ENCODE measurements at regions not wholly inside any gene's neighbourhood (a gene's known extent, or its start where the extent isn't known, plus 50 kb on each side); places are given as distances from the start of the nearest gene placed in this dataset.

DNA sequence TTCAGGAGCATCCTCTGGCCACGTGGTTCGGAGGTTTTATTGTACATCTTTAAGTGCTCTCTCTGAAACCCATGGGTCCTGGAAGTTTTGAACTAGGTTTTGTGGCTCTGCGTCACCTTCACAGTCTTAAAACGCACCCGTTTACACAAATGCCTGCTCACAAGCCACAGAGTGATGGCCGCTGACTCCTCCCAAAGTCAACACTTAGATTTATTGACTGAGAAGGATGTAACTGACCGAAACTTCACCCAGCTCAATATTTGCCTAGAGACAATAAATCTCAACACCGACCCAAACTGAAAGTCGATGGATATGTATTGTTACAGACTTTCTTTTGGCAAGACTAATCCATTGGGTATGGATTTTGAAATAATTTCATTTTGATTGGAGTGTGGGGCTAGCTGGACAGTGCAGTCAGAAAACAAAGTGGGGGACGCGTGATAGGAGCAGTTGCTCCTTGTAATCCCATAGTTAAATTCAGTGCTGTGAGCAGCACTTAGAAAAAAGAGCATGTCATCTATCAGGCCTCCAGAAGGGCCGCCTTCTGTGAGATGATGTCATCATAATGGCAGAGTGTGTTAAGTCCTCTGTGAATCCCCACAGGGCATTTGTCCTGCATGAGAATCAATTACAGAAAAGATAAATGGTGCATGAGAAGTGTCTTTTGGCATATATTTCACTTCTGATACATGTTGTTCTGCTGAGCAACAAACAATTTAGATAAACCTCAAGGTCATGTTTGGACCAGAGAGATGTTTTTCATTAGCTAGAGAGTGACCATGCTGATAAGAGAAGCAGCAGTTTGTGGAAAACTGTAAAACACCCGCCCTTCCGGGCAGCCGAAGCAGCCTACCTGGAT, 183.7 kb downstream of the INO80D start:
- no peak for DNase-seq (ENCODE audit: low read depth in 2 of 2)

DNA sequence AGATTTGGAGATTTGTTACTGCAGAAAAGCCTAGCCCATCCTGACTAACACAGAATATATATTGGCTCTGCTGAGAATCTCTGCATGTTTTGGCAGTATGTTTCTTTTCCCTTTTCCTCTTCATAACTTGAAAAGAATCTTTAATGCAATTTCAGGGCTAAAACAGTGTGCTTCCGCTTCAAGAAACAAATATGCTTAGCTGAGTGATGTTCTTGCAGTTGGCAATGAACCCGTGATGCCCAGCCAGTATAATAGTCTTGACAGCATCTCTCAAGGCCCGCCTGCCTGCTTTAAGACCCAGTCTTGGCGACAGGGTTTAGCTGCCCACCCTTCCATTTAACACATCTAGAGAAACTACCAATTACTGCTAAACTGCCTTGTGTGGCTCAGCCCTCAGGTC, 184.5 kb downstream of the INO80D start:
- no peak for DNase-seq (ENCODE audit: low read depth in 2 of 2)

DNA sequence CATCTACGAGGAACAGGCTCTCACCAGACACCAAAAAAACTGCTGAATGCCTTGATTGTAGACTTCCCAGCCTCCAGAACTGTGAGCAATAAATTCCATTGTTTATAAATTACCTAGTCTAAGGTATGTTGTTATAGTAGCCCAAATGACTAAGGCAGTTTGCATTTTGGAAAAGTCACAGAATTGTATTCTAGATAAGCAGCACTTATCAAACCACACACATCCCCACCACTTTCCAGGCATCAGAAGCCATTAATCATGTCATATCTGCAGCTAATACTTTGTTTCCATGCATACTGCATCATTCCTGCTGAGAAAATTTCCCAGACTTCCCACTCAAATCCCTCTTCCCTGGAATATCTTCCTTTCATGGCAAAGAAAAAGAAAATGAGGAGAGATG, 187.2 kb downstream of the INO80D start:
- no peak for DNase-seq (ENCODE audit: low read depth in 2 of 2)

DNA sequence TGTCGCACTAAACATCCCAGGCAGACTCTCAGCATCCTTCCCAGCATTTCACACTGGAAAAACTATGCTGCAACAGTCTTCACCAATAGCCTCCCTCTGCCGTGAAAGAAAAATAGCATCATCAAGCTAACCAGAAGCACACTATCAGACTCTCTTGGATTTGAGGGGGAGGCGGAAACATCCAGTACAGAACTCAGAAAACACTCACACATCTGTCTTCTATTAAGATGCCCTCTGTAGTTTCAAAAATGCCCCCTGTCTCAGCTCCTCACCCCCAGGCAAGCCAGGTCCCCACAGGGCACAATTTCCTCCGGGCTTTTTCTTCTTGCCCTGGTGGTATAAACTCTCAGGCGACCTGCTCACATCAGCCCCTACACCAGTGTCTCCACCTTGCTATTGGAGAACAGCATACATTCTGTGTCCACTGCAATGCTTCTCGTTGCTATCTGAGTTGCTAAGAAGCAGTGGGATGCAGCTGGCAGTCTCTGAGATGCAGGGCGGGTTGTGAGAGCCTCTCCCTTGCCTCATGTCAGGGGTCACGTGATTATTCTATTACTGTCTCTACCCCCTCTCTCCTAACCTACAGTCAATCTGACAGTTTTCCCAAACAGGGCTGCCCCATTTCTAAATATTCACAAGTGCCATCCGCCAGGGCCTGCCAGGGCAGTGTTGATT, 189.9 kb downstream of the INO80D start:
- DNase-seq (ENCODE audit: low read depth in 2 of 2) = no peak

DNA sequence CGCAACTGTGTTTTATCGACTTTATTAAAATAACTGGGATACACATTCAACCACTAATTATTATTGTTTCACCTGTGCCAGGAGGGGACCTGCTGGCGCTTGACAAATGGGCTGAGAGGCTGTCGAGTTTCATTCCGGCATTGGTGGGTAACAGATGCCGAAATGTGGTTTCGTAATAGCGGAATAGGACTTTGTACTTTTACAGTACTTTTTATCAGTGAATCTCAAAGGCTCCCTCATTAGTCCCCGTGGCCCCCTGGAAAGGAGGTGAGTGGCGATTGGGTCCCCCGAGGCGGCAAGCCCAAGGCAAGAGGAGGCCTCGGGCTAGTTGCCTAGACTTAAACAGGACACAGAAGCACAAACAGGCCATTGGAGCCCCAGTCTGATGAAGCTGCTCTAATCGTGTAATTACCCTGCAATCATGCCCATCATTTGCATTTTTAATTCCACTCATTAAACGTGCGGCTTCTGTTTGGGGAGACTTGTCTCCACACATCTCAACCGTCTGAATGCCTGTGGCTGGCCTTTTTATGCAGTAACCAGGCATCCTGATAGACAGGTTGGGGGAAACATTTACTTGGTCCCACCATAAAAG, 193.2 kb downstream of the INO80D start:
- DNase-seq (ENCODE audit: low read depth in 2 of 2) = no peak

DNA sequence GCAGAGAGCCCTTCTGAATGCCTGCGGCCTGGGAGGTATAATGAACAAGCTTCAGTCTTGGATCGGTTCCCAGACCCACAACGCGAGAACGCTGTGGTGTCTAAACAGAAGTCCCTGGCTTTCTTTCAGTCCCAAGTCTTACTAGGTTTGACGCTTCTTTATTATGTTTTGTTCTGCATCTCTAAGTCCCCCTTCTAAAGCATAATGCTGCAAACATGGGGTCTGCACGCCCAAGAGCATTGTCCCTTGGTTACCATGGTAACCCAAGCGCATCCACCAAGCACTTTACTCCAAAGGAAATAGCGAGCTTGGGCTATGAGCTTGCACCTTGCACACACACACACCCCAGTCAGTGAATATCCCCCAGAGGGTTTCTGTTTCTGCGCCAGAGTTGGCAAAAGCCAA, 193.7 kb downstream of the INO80D start:
- DNase-seq (ENCODE audit: low read depth in 2 of 2) = peak; percentile 12 to 17

DNA sequence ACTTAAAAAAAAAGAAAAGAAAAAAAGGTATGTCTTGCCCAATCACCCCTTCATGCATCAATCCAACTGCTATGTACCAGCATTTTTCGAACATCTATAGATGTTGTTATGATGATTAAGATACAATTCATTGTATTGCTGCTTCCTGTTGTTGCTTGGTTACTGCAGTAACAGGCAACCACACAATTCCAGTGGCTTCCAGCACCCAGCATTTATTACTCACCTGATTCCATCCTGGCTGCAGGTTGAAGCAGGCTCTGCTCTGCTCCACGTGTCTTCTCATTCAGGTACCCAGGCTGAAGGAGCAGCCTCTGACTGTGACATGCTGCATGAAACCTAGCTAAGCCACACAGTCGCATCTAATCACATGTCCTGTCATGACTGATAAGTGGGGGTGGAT, 196.9 kb downstream of the INO80D start:
- no peak for DNase-seq (ENCODE audit: low read depth in 2 of 2)

DNA sequence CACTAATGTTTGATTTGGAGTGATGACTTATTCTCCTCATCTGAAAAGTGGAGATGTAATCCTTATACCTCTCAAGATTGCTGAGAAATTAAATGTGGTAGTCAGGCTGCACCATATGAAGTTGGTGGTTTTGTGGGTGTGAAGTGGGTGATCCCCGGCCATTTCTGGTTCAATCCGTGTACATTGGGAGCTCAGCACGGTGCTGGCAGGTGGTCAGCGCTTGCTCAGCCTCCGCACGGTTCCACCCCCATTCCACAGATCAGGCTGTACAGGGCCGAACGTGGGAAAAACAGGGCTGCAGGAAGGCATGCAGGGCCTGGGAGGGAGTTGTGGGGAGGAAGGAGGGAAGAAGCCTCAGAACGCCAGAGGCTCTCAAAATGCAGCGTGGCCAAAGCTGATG, 198.3 kb downstream of the INO80D start:
- DNase-seq (ENCODE audit: low read depth in 2 of 2) = no peak

DNA sequence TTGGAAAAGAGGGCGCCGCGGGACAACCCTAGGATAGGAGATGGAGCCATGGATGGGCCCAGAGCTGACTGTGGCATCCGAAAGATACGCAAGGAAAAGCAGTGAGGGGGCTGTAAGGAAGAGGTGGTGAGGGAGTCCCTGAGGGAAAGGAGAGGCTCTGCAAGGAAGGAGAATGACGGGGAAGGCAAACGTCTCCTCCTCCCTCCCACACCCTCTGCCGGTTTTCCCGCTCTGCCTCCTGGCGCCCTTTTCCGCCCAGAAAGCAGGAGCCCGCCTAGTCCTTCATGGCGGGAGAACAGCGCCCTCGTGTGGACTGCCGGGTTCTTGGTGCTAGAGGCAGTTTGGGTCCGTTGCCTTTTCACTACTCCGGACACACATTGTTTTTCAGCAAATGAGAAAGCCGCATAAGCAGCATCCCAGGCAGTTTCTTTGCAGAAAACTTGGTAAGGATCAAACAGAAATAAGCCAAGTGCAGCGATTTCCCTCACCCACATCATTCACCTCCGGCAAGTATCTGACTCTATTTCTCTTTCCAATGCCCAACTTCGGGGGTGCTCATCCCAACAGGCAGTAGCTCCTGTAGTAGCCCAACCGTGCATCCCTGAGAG, 200.4 kb downstream of the INO80D start:
- peak; percentile 49 to 56 for DNase-seq (ENCODE audit: low read depth in 2 of 2)

DNA sequence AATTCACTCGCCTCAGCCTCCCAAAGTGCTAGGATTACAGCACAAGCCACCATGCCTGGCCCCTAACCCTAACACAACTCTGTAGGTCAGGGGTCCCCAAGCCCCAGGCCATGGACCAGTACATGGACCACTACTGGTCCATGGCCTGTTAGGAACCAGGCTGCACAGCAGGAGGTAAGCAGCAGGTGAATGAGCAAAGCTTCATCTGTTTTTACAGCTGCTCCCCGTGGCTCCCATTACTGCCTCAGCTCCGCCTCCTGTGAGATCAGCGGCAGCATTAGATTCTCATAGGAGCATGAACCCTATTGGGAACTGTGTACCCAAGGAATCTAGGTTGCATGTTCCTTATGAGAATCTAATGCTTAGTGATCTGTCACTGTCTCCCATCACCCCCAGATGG, 201.7 kb downstream of the NRP2 start:
- DNase-seq (ENCODE audit: low read depth in 2 of 2) = no peak

DNA sequence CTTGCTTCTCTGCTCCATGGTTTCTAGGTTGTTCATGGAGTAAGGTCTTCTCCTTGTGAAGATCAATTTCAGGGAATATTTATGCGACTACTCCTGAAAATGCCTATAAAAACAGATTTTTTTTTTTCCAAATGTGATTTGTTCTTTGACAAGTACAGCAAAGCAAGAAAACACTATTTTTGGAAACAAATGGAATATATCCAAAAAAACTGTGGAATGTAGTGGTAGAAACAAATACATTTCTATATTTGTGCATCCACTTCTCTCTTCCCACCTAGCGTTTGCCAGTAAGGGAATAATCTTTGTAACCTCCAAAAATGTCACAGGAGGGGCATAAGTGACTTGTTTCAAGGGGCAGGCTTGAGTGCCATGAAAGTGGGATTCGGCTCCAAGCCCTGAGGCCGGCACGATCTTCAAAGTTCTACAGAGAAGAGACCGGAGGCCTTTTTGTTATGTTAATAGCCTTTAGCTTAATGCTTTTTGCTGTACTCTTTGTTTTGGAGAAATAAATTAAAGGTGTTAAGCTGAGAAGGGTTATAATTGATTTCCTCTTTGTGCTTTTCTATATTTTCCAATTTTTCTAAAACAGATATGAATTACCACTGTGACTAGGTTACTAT, 200.6 kb downstream of the NRP2 start:
- DNase-seq (ENCODE audit: low read depth in 2 of 2) = no peak

DNA sequence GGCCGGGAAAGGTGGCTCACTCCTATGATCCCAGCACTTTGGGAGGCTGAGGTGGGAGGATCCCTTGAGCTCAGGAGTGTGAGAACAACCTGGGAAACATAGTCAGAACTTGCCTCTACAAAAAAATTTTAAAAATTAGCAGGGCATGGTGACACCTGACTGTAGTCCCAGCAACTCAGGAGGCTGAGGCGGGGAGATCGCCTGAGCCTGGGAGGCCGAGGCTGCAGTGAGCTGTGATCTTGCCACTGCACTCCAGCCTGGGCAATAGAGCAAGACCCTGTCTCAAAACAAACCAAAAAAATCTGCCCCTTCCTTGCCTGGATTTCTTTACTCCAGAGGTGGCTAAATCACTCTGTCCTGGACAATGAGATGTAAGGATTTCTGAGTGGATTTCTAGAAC, 197.7 kb downstream of the NRP2 start:
- no peak for DNase-seq (ENCODE audit: low read depth in 2 of 2)

DNA sequence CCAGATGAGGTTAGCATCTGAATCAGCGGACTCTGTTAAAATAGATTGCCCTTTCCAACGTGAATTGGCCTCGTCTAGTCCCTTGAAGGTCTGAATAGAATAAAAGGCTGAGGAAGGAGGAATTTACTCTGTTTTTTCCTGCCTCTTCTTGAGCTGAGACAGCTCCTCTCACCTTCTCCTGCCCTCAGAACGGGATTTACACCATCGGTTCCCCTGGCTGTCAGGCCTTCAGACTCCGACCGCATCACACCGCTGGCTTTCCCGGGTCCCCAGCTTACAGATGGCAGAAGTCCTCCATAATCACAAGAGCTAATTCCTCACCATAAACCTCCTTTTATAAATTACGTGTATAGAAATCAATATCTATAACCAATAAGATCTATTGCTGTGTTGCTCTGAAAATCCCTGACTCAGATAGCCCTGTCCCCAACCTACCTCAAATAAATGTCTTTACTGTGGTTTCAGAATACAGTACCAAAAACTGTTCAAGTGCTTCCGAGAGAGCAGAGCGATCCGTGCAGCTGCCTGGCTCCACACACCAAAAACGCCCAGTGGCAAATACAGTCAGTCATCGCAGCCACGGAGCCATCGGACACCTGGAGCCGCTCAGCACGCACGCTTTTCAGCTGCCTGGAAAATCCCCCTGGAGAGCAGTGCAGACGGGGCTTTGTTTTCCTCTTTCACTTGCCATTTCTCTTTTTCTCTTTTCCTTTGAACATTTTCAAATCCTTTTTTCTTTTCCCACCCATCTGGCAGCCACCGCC, 196.9 kb downstream of the NRP2 start:
- DNase-seq (ENCODE audit: low read depth in 2 of 2) = no peak

DNA sequence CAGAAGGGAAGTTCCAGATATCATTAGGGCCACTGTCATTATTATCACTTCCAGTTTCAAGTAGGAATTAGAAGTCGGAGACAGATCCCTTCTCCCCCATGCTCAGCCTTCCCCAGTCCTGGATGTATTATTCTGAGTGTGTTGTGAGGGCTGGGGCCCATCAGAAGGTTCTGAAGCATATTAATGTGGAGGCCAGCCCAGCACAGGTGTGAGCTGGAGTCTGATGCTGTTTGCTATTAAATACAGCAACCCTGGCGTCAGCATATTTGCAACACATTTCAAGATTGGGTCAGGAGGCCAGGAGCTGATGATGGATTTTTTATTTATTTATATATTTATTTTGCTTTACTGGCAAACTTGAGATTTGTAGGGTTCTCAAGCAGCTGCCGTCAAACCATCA, 195.2 kb downstream of the NRP2 start:
- DNase-seq (ENCODE audit: low read depth in 2 of 2) = no peak

DNA sequence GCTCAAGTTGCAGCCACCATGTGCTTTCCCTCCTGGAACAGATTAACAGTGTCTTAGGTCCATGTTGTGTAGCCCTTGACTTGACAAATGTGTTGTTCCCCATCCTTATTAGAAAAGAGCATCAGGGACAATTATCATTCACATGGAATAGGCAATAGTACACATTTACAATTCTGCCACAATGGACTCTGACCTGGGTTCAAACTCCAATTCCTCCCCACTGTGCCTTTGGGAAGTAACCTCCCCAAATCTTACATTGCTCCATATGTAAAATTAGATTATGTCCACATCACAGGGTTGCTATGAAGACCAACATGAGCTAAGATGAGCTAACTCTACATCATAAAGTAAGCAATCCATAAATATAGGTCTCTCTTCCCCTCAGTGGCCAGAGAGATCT, 193.8 kb downstream of the NRP2 start:
- DNase-seq (ENCODE audit: low read depth in 2 of 2) = no peak

DNA sequence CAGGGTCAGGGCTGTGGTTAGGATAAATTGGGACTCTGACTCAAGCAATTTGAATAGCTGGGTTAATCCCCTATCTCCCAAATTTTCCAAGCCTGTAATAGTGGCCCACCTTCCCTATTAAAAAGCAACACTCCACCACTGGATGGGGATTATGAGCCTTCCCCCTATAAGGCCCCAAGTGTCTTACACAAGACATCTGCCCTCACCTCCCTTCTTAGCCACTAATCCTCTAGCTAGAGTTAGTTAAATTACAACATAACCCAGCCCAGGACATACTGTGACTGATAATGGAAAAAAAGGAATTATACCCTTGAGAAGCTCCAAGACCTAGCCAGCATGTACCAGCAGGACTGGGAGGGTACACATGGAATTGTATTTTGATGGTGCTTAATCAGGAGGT, 190.4 kb downstream of the NRP2 start:
- no peak for DNase-seq (ENCODE audit: low read depth in 2 of 2)

DNA sequence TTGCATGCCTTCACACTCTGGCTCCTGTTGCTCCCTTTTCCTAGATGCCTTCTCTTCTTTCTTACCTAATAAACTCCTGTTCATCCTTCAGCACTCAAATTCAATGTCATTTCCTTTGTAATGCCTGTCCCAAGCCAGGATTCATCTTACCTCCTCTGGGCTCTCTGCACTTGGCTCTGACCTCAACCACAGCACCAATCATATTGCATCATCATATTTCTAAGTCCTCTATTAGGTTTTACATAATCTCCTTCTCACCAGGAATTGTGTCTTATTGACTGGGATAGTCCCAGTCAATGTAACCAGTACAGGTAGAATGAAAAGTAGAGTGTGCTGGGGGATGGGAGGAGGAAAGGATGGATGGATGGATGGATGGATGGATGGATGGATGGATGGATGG, 187.1 kb downstream of the NRP2 start:
- DNase-seq (ENCODE audit: low read depth in 2 of 2) = no peak

DNA sequence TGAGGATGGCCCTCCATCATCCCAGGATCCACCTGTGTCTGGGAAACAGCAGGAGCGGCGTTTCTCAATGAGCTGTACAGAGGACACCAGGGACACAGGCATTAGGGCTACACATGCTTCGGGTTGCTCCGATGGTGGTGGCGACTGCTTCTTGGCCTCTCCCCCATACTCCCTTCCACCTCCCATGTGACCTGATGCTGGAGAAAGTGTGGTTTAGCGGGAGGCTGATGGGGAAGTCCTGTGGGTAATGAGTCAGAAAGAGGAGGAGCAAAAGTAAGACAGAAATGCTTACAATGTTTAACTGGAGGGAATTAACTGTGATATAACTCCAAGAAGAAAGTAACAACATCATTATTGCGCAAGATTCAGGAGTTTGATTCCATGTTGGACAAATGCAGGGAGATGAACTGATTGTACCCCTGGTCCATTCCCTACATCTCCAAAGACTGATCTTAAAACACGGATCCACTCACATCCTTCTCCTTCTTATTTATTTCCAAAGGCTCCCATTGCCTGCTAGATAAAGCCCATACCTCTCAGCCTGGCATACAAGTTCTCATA, 186.6 kb downstream of the NRP2 start:
- peak in 1 of 2 experiments; percentile 73 for DNase-seq (ENCODE audit: low read depth in 2 of 2)

DNA sequence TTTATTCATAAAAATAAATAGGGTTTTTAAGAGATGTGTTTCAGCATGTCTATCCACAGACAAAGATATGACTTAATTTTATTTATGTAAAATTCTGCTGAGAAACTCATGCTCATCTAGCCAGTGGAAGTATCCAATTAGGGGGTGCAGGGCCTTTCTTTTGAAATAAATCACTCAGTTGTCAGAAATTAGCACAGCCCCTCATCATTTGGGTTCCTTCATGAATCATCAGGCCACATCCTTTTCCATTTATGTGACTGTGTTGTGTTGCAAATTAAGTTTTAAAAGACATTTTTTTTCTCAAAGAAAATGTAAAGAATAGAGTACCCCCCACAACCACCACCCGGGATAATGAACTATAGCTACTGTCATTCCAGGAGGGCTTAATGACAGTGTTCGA, 185.8 kb downstream of the NRP2 start:
- no peak for DNase-seq (ENCODE audit: low read depth in 2 of 2)

DNA sequence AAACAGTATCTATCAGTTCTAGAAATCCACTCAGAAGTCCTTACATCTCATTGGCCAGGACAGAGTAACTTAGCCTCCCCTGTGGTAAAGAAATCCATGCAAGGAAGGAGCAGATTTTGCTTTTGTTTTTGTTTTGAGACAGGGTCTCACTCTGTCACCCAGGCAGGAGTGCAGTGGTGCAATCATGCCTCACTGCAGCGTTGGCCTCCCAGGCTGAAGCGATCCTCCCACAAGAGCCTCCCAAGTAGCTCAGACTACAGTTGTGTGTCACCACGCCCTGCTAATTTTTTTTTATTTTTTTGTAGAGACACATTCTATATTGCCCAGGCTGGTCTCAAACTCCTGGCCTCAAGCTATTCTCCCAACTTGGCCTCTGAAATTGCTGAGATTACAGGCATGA, 185.1 kb downstream of the NRP2 start:
- no peak for DNase-seq (ENCODE audit: low read depth in 2 of 2)

DNA sequence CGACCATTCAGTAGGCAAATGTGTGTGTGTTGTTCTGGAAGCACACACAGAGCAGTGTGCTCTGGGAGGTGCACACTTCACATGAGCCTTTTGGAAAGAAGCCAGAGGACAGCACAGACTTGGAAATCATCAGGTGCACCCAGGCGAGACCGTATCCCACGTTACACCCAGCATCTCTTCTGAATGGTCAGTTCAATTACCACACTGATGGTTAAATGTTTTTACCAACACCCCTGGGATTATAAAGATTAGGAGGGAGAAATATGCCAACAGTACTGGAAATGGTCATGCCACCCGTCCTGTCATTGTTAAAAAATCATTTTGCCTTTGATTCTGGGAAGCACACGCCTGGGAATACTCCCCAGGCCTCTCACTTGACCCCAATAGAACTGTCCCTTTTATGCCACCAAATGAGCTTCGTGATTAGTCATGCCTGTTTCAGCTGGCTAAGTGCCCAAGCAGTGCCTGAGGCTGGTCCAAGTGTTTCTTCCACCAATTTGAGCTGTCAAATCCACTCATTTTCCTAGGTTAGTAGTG, 183.7 kb downstream of the NRP2 start:
- no peak for DNase-seq (ENCODE audit: low read depth in 2 of 2)

All from fibroblast of skin of left biceps (primary cell).